C4-2B (cell line): ENCODE measurements at regions not wholly inside any gene's neighbourhood (a gene's known extent, or its start where the extent isn't known, plus 50 kb on each side); places are given as distances from the start of the nearest gene placed in this dataset.

Experiments used
- ZFX ChIP-seq: fragments of 450-650 bp; IDR thresholded peaks from 2 replicates; pipeline ENCODE4 v1.6.1; 2017
- TF ChIP-seq, protein P1 (sequence below): fragments of 450-650 bp; conservative IDR thresholded peaks from 2 replicates; pipeline ENCODE4 v1.5.1; 2017; ENCODE audit warnings: mild to moderate bottlenecking

- TF ChIP-seq, protein P1, sequence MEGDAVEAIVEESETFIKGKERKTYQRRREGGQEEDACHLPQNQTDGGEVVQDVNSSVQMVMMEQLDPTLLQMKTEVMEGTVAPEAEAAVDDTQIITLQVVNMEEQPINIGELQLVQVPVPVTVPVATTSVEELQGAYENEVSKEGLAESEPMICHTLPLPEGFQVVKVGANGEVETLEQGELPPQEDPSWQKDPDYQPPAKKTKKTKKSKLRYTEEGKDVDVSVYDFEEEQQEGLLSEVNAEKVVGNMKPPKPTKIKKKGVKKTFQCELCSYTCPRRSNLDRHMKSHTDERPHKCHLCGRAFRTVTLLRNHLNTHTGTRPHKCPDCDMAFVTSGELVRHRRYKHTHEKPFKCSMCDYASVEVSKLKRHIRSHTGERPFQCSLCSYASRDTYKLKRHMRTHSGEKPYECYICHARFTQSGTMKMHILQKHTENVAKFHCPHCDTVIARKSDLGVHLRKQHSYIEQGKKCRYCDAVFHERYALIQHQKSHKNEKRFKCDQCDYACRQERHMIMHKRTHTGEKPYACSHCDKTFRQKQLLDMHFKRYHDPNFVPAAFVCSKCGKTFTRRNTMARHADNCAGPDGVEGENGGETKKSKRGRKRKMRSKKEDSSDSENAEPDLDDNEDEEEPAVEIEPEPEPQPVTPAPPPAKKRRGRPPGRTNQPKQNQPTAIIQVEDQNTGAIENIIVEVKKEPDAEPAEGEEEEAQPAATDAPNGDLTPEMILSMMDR: no peak
- no peak for TF ChIP-seq ZFX
Observed at GRCh38 chr15:47039225-47039624, 678.1 kb upstream of the SEMA6D start.
